GM03348 (cell line): ENCODE measurements at regions not wholly inside any gene's neighbourhood (a gene's known extent, or its start where the extent isn't known, plus 50 kb on each side); places are given as distances from the start of the nearest gene placed in this dataset.
"Not testable (repeated sequence)": the region's sequence is repeated elsewhere in the genome, so short reads cannot be mapped to it uniquely, and the experiment has no call there.

Experiments used
- DNase-seq: peaks from one replicate; pipeline ENCODE4 v3.0.0; 2012; ENCODE audit warnings: low spot score

DNA sequence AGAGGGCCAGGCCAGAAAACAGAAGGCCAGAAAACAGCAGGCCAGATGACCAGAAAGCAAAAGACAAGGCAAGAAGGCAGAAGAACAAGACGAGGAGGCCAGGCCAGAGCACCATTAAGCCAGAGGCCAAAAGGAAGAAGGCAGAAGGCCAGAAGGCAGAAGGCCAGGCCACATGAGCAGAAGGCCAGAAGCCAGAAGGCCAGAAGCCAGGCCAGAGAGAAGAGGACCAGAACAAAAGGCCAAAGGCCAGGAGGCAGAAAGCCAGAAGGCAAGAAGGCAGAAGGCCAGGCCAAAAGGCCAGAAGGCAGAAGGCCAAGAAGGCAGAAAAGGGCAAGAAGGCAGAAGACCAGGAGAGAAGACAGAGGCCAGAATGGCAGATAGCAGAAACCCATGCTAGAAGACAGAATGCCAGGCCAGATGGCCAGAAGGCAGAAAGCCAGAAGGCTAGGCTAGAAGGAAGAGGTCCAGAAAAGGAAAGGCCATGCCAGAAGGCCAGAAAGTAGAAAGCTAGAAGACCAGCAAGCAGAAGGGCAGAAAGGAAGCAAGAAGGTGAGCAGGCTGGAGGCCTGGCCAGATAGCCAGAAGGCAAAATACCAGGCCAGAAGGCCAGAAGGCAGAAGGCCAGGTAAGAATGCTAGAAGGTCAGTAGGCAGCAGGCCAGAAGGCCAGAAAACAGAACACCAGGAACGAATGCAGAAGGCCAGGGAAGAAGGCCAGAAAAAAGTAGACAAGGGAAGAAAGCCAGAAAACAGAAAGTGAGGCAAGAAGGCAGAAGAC lies 187.6 kb downstream of the TUBA3C start:
- no peak for DNase-seq

DNA sequence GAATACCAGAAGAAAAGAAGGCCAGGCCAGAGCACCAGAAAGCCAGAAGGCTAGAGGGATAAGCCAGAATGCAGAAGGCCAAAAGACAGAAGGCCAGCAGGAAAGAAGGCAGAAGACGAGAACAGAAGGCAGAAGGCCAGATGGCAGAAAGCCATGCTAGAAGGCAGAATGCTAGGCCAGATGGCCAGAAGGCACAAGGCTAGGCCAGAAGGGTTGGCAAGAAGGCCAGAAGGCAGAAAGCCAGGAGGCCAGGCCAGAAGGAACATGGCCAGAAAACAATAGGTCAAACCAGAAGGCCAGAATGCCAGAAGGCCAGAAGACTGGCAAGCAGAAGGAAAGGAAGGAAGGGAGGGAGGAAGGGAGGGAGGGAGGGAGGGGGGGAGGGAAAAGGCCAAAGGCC lies 188.8 kb downstream of the TUBA3C start:
- no peak for DNase-seq

- no peak for DNase-seq
Observed at GRCh38 chr13:18991060-18991459, 190.6 kb downstream of the TUBA3C start.

DNA sequence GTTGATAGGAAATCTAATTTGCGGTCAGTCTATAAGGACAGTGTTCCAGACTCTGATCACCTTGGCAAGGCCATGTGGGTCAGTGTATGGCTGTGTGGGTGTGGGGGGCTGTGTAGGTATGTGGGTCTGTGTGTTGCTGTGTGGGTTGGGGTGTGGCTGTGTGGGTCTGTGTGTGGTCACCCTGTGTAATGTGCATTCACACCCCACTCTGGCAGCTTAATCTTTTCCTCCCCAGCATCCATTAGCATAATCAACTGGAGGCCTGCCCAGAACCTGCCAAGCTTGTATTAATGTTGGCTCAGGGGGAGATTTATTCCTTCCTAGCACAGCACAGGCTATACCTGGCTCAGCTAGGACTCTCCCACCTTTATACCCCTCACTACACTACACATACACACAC lies 203.2 kb downstream of the TUBA3C start:
- DNase-seq: no peak

DNA sequence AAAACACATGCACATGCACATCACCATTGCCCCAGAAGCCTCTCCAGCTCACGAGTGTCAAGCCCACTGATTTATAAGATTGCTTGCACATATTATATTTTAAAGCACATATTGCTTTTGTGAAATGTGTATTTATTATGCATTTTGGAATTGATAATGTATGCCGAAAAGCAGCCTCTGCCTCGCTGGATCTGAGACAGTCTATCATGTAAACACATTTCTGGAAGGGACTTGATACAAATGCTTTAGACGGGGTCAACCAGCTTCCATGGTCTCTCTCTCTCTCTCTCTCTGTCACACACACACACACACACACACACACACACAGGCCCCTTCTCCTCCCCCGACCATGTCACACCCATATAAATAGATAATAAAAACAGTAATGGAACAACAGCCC lies 203.8 kb downstream of the TUBA3C start:
- DNase-seq: no peak

DNA sequence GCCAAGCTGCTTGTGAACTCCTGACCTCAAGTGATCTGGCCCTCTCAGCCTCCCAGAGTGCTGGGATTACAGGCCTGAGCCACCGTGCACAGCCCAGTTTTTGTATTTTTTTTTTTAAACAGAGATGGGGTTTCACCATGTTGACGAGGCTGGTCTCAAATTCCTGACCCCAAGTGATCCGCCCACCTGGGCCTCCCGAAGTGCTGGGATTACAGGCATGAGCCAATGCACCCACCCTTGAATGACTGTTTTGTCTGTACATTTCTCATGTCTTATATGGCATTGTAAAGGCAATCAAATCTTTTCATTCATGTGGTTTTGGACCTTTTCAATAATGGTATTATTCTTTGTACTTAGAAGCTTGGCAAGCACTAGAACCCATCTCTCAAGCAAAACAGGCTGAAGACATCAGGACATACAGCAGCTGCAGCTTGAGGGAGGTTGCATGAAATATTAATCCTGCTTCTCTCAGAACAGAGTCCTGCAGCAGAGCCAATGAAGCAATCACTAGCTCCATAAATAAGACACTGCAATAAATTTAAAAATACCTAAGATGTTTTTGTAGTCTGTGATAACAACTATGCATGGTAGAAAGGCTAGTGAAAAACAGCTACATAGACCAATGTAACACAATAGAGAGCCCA lies 209.9 kb downstream of the TUBA3C start:
- DNase-seq: no peak

DNA sequence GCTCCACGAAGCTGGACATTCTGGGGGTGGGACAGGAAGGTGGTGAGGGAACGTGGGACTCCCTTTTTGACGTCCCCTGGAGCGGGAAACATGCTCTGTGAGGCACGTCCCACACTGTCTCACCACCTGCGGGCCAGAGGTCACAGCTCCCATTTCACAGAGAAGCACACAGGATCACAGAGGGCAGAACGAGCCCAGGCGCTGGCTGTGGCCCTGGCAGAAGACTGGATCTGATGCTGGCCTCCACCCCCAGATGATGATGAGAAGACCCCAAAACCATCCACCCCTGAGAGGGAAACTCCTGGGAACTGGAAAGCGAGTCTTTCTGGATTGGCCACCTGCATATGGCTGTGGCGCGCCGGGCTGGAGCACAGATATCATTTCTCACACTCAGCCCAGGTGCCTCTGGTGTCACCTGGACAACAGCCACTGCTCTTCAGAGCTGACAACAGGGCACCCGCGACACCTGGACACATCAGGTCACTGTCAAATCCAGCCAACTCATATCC lies 216.2 kb downstream of the TUBA3C start:
- no peak for DNase-seq

DNA sequence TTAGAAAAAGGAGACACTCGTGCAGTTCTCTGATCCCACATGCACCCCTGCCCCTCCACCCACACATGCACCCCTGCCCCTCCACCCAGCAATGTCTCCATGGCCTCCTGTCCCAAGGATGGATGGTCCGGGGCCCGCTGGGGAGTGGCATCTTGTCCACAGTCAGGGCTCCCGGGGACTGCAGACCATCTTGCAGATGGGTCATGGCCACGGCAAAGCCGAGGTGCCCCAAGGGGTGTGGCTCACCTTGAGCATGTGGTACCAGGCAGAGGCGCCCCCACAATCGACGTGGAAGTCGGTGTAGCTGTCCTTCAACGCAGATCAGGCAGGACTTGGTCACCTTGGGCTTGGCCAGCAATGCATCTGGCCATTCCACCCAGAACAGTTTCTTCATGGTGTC lies 216.7 kb downstream of the TUBA3C start:
- no peak for DNase-seq

DNA sequence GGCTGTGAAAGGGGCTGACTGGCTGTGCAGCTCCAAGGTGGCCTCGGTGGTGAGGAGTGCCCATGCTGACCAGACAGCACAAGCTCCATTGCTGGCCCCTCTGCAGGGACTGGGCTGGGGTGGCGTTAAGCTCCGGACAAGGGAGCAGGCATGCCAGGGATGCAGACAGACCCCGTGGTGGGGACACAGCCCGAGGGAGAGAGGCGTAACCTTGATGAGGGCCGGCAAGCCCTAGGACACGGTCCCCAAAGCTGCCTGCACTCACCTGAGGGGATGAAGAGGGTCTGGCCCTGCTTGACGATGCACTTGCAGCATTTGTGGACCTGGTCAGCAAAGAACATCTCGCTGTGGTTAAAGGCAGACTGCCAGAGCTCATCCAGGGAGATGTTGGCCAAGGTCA lies 217.9 kb downstream of the TUBA3C start:
- not testable (repeated sequence) for DNase-seq

DNA sequence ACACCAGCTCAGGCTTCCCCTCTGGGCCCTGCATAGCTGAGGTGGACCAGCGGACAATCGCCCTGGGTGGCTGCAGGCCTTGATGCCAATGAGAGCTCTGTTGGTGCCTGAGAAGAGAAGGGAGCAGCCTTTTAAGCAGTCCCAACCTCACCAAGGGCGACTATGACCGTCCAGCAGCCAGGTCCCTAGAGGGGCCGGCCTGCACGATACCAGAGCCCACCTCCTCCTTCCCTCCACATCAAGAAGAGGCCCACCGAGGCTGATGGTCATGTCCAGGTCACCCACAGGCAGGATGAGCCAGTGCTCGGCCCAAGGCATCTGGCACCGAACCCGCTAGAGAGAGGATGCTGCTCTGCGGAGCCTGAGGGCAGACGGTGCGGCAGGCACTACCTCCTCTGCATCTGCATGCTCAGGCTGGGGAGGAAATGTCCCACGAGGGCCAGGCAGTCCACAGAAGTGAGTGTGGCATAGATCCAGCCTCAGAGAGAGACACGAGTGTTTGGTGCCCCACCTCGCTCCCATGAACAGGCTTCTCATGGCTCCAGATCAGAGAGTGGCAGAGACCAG lies 219.4 kb downstream of the TUBA3C start:
- DNase-seq: no peak

GRCh38 chr13:18961383-18962117 lies 220.1 kb downstream of the TUBA3C start:
- DNase-seq: no peak

DNA sequence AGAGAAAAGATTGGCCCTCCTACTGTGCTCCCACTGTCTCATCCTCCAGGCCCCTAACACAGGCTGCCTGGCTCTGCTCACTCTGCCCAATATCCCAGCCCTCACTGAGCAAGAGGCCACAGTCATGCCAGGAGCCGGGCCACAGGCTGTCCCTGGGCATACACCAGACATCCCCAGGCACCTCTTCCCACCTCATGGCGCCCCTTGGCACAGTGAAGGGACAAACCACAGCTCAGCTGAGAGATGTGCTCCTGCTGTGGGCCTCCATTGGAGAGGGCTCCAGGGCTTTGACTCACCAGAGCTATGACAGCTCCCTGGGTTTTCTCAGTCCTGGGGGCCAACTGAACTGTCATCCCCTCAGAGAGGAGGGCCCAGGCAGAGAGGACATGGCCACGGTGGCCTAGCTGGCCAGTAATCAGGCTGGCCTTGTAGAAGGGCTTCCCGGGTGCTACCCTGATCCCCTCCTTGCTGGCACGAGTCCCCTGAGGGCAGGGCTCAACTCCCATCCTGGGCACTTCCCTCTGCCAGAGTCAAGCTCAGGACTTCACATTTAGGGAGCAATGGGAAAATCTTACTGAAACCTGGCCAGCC lies 220.9 kb downstream of the TUBA3C start:
- DNase-seq: no peak

- DNase-seq: no peak
Observed at GRCh38 chr13:18959996-18960395, 221.6 kb downstream of the TUBA3C start.

GRCh38 chr13:18959229-18959628 lies 222.4 kb downstream of the TUBA3C start:
- DNase-seq: no peak

DNA sequence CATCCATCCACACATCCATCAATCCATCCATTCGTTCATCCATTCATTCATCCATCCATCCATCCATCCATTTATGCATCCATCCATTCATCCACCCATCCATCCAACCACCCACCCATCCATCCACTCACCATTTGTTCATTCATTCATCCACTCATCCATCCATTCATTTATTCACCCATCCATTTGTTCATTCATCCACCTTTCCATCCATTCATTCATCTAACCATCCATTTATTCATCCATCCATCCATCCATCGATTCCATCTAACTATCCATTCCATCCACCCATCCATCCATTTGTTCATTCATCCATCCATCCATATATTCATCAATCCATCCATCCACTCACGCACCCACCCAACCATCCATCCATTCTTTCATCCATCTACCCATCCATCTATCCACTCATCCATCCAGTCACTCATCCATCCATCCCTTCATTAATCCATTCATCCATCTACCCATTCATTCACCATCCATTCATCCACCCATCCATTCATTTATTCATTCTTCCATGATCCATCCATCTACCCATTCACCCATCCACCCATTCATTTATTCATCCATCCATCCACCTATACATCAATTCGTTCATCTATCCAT lies 225.0 kb downstream of the TUBA3C start:
- DNase-seq: no peak

- no peak for DNase-seq
Observed at GRCh38 chr13:18954254-18954653, 227.4 kb downstream of the TUBA3C start.

- DNase-seq: no peak
Observed at GRCh38 chr13:18953139-18953930, 228.3 kb downstream of the TUBA3C start.

GRCh38 chr13:18952225-18953016 lies 229.2 kb downstream of the TUBA3C start:
- DNase-seq: no peak

DNA sequence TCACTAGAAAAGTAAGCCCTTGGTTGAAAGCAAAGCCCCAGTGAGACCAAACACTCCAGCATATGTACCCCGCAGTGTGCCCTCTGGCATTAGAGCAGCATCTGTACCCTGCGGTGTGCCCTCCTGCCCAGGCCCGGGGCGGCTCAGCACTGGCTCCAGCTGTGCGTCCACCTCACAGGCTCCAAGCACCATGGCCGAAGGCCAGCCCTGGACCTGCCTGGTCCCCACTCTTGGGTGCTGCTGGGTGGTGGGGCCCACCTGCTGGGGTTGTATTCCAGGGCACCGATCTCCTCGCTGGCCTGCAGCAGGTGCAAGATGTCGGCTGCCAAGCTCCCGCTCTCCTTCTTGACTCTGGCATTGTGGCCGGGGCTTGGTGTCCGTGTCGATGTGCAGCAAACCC lies 230.2 kb downstream of the TUBA3C start:
- no peak for DNase-seq

- DNase-seq: no peak
Observed at GRCh38 chr13:18949970-18950369, 231.7 kb downstream of the TUBA3C start.
